ENCODE measurements at regions not wholly inside any gene's neighbourhood (a gene's known extent, or its start where the extent isn't known, plus 50 kb on each side); places are given as distances from the start of the nearest gene placed in this dataset.

GRCh38 chr7:156217803-156218202, 405.5 kb upstream of the SHH start:
- no peak overlapping the region for H3K27ac ChIP-seq
- 89% methylated on average over 6 of the region's 6 CpGs for WGBS, 2 donors
- no peak for TF ChIP-seq CTCF (IDR thresholded peaks at IDR 0.05)
- no peak for TF ChIP-seq POLR2A (IDR thresholded peaks at IDR 0.05)
- DNase-seq, result no peak
- no peak overlapping the region for H3K4me3 ChIP-seq (replicated peaks in 1 of 3)
- intact Hi-C loops (cut with DNase I), result no loop called here
- H3K27me3 ChIP-seq, result no peaks in the 10 kb centered on the region
- H3K9me3 ChIP-seq, result no peaks in the 10 kb centered on the region
- H3K36me3 ChIP-seq, result no peaks in the 10 kb centered on the region
- H3K4me1 ChIP-seq, result no peaks in the 10 kb centered on the region

GRCh38 chr7:156209087-156209486, 396.8 kb upstream of the SHH start:
- H3K4me3 ChIP-seq (replicated peaks in 1 of 3), result no peak overlapping the region
- no peaks in the 10 kb centered on the region for H3K27me3 ChIP-seq
- no peaks in the 10 kb centered on the region for H3K36me3 ChIP-seq
- DNase-seq, result no peak
- no peak overlapping the region for H3K27ac ChIP-seq
- WGBS, 2 donors, result 76 to 78% methylated on average over 7 of the region's 7 CpGs
- no peaks in the 10 kb centered on the region for H3K4me1 ChIP-seq
- no peaks in the 10 kb centered on the region for H3K9me3 ChIP-seq
- TF ChIP-seq CTCF (IDR thresholded peaks at IDR 0.05), result no peak
- no peak for TF ChIP-seq POLR2A (IDR thresholded peaks at IDR 0.05)
- intact Hi-C loops (cut with DNase I), result no loop called here

DNA sequence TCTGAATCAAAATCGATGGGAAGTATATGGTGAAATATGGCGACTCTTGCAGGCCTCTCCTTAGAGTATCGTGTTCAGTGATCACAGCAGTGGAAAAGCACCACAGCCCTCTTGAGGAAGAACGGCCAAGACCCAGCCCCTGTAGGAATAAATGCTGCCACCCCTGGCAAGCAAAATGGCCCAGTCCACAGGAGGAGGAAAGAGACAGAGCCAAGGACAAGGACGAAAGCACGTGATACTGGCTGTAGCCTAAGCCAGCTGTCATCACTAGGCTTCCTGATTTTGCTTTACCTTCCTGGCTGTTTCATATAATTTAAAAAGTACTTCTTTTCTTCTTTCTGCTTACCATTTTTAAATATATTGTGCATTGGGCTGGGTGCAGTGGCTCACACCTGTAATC, 395.0 kb upstream of the SHH start:
- intact Hi-C loops (cut with DNase I), result no loop called here
- DNase-seq, result no peak
- H3K4me1 ChIP-seq, result no peaks in the 10 kb centered on the region
- no peak overlapping the region for H3K4me3 ChIP-seq (replicated peaks in 1 of 3)
- H3K36me3 ChIP-seq, result no peaks in the 10 kb centered on the region
- no peaks in the 10 kb centered on the region for H3K9me3 ChIP-seq
- WGBS, 2 donors, result 79 to 87% methylated on average over 6 of the region's 6 CpGs
- TF ChIP-seq CTCF (IDR thresholded peaks at IDR 0.05), result no peak
- TF ChIP-seq POLR2A (IDR thresholded peaks at IDR 0.05), result no peak
- H3K27me3 ChIP-seq, result no peaks in the 10 kb centered on the region
- no peak overlapping the region for H3K27ac ChIP-seq

DNA sequence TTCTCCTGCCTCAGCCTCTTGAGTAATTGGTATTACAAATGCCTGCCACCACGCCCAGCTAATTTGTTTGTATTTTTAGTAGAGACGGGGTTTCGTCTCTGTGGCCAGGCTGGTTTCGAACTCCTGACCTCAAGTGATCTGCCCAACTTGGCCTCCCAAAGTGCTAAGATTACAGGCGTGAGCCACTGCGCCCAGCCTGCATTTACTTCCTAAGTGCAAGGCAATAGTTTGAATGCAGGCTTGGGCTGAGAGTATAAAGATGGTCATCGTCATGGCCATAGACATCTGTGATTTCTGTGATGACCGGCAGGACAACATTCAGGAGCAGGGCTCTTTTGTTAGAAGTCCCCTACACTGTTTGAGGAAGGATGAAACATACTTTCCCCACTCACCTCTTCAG, 393.9 kb upstream of the SHH start:
- no peak for TF ChIP-seq POLR2A (IDR thresholded peaks at IDR 0.05)
- no peak for TF ChIP-seq CTCF (IDR thresholded peaks at IDR 0.05)
- H3K27me3 ChIP-seq, result no peaks in the 10 kb centered on the region
- no peaks in the 10 kb centered on the region for H3K36me3 ChIP-seq
- no peak for DNase-seq
- H3K27ac ChIP-seq, result no peak overlapping the region
- no peaks in the 10 kb centered on the region for H3K4me1 ChIP-seq
- H3K9me3 ChIP-seq, result no peaks in the 10 kb centered on the region
- intact Hi-C loops (cut with DNase I), result no loop called here
- no peak overlapping the region for H3K4me3 ChIP-seq (replicated peaks in 1 of 3)
- 90 to 95% methylated on average over 8 of the region's 8 CpGs for WGBS, 2 donors

GRCh38 chr7:156204820-156205219, 392.6 kb upstream of the SHH start:
- no peak for TF ChIP-seq POLR2A (IDR thresholded peaks at IDR 0.05)
- TF ChIP-seq CTCF (IDR thresholded peaks at IDR 0.05), result no peak
- Histone ChIP-seq H3K36me3 (no peaks in the 10 kb centered on the region), H3K4me3 (replicated peaks in 1 of 3) (no peak overlapping the region), H3K4me1 (no peaks in the 10 kb centered on the region), H3K27me3 (no peaks in the 10 kb centered on the region), H3K9me3 (no peaks in the 10 kb centered on the region), H3K27ac (no peak overlapping the region)
- 84 to 89% methylated on average over 6 of the region's 6 CpGs for WGBS, 2 donors
- intact Hi-C loops (cut with DNase I), result no loop called here
- no peak for DNase-seq

Measured in thyroid gland (tissue), 4 donors.